22Rv1 (cell line): ENCODE measurements at regions not wholly inside any gene's neighbourhood (a gene's known extent, or its start where the extent isn't known, plus 50 kb on each side); places are given as distances from the start of the nearest gene placed in this dataset.

Experiments
- ZFX ChIP-seq: fragments of 450-650 bp; IDR thresholded peaks from 2 replicates; pipeline ENCODE4 v1.6.1; 2017; ENCODE audit warnings: antibody characterized with exemption, borderline replicate concordance
- TF ChIP-seq, protein P1 (sequence below): fragments of 450-650 bp; IDR thresholded peaks from 2 replicates; pipeline ENCODE4 v1.5.1; 2017; ENCODE audit warnings: mild to moderate bottlenecking

DNA sequence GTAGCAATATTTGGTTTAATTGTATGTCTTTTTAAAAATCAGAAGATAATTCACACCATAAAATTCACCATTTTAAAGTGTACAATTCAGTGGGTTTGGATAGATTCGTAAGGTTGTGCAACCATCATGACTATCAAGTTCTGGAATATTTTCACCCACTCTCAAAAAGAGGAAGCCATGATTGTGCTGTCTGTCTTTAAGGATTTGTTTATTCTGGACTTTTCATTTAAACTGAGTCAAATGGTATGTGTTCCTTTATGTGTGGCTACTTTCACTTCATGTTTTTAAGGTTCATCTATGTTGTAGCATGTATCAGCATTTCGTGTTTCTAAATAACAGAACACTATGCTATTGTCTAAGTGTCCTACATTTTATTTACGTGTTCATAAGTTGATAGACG, 68.1 kb upstream of the CPHXL start:
- TF ChIP-seq, protein P1, sequence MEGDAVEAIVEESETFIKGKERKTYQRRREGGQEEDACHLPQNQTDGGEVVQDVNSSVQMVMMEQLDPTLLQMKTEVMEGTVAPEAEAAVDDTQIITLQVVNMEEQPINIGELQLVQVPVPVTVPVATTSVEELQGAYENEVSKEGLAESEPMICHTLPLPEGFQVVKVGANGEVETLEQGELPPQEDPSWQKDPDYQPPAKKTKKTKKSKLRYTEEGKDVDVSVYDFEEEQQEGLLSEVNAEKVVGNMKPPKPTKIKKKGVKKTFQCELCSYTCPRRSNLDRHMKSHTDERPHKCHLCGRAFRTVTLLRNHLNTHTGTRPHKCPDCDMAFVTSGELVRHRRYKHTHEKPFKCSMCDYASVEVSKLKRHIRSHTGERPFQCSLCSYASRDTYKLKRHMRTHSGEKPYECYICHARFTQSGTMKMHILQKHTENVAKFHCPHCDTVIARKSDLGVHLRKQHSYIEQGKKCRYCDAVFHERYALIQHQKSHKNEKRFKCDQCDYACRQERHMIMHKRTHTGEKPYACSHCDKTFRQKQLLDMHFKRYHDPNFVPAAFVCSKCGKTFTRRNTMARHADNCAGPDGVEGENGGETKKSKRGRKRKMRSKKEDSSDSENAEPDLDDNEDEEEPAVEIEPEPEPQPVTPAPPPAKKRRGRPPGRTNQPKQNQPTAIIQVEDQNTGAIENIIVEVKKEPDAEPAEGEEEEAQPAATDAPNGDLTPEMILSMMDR: no peak
- TF ChIP-seq ZFX: no peak
